Calu3 (cell line): ENCODE measurements at regions not wholly inside any gene's neighbourhood (a gene's known extent, or its start where the extent isn't known, plus 50 kb on each side); places are given as distances from the start of the nearest gene placed in this dataset.

Source experiments
- BruUV-seq: library from RNA; stranded (reverse); fragments of 400-500 nt; replicated peaks from 2 replicates; lab custom pipeline; 2021; lab: Mats Ljungman, UMichigan
- CTCF ChIA-PET: fragments of 300-600 bp; sonication (Branson Sonifier 250); formaldehyde crosslinking; loops from one replicate; lab custom pipeline; 2022; ENCODE audit warnings: antibody characterized with exemption; lab: Charles Lee
- DNase-seq: peaks from one replicate; pipeline ENCODE4 v3.0.0; 2022
- H3K27ac Mint-ChIP-seq: one replicate; pipeline ENCODE4 v1.8.0; 2022; ENCODE audit warnings: mixed read lengths; ENCODE audit not compliant: unreplicated experiment
- H3K27me3 Mint-ChIP-seq: one replicate; pipeline ENCODE4 v1.8.0; 2022; ENCODE audit warnings: mixed read lengths; ENCODE audit not compliant: unreplicated experiment
- H3K36me3 Mint-ChIP-seq: one replicate; pipeline ENCODE4 v1.8.0; 2022; ENCODE audit warnings: mild to moderate bottlenecking, moderate library complexity, mixed read lengths; ENCODE audit not compliant: insufficient read depth, unreplicated experiment
- H3K4me1 Mint-ChIP-seq: one replicate; pipeline ENCODE4 v1.8.0; 2022; ENCODE audit warnings: mild to moderate bottlenecking, low read depth, mixed read lengths; ENCODE audit not compliant: unreplicated experiment
- H3K4me3 Mint-ChIP-seq: one replicate; pipeline ENCODE4 v1.8.0; 2022; ENCODE audit warnings: mild to moderate bottlenecking, low read depth, moderate library complexity, mixed read lengths; ENCODE audit not compliant: unreplicated experiment
- H3K9me3 Mint-ChIP-seq: one replicate; pipeline ENCODE4 v1.8.0; 2022; ENCODE audit warnings: low read depth, mixed read lengths; ENCODE audit not compliant: unreplicated experiment
- intact Hi-C: fragments of 100-400 bp; cut with micrococcal nuclease; formaldehyde crosslinking; loops from one replicate; pipeline ENCODE4 v1.10.0; 2022; ENCODE audit not compliant: unreplicated experiment
- TF ChIP-seq, protein P1 (sequence below): fragments of 200-600 bp; IDR thresholded peaks from one replicate; pipeline ENCODE4 v1.8.0; 2022; ENCODE audit warnings: antibody characterized with exemption; ENCODE audit not compliant: unreplicated experiment

GRCh38 chr13:99855526-99856420, 115.8 kb downstream of the ZIC5 start:
- no peaks in the 10 kb centered on the region for H3K36me3 Mint-ChIP-seq
- H3K27ac Mint-ChIP-seq: no peak overlapping the region
- H3K4me3 Mint-ChIP-seq: no peak overlapping the region
- no peaks in the 10 kb centered on the region for H3K4me1 Mint-ChIP-seq
- no TSS peak for BruUV-seq
- CTCF ChIA-PET: no interaction called here
- intact Hi-C loops: no loop called here
- H3K9me3 Mint-ChIP-seq: no peaks in the 10 kb centered on the region
- TF ChIP-seq, protein P1, sequence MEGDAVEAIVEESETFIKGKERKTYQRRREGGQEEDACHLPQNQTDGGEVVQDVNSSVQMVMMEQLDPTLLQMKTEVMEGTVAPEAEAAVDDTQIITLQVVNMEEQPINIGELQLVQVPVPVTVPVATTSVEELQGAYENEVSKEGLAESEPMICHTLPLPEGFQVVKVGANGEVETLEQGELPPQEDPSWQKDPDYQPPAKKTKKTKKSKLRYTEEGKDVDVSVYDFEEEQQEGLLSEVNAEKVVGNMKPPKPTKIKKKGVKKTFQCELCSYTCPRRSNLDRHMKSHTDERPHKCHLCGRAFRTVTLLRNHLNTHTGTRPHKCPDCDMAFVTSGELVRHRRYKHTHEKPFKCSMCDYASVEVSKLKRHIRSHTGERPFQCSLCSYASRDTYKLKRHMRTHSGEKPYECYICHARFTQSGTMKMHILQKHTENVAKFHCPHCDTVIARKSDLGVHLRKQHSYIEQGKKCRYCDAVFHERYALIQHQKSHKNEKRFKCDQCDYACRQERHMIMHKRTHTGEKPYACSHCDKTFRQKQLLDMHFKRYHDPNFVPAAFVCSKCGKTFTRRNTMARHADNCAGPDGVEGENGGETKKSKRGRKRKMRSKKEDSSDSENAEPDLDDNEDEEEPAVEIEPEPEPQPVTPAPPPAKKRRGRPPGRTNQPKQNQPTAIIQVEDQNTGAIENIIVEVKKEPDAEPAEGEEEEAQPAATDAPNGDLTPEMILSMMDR: no peak
- no peak for DNase-seq
- H3K27me3 Mint-ChIP-seq: no peaks in the 10 kb centered on the region

GRCh38 chr13:99854366-99854765, 117.2 kb downstream of the ZIC5 start:
- Mint-ChIP-seq H3K4me3 (no peak overlapping the region), H3K27ac (no peak overlapping the region), H3K36me3 (no peaks in the 10 kb centered on the region), H3K27me3 (no peaks in the 10 kb centered on the region), H3K9me3 (no peaks in the 10 kb centered on the region), H3K4me1 (no peaks in the 10 kb centered on the region)
- intact Hi-C loops: no loop called here
- DNase-seq: no peak
- BruUV-seq: no TSS peak
- CTCF ChIA-PET: no interaction called here
- TF ChIP-seq, protein P1: no peak

DNA sequence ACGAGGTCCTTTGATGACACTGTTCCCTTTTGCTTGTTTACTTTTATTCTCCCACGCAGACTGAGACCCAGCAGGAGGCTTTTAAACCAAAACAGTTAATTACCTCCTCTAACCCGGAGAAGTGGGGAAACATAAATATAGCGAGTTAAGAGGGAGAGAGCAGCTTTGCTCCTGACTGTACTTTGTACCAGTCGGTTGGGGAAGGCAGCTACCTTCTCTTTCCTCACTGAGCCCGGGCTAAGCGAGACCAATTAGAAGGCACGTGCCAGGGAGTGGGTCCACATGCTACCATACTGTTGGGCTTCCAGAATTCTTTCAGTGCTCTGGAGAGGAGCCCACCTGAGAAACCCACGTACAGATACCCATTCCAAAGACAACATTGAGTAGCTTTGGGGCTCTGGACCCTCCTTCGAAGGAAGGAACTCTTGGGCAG, 124.2 kb downstream of the ZIC5 start:
- Mint-ChIP-seq H3K27me3 (peaks cover 13% of the 10 kb centered on the region), H3K4me3 (no peak overlapping the region), H3K9me3 (no peaks in the 10 kb centered on the region), H3K4me1 (no peaks in the 10 kb centered on the region), H3K36me3 (no peaks in the 10 kb centered on the region), H3K27ac (no peak overlapping the region)
- DNase-seq: no peak
- CTCF ChIA-PET: no interaction called here
- TF ChIP-seq, protein P1: no peak
- intact Hi-C loops: no loop called here
- no TSS peak for BruUV-seq

GRCh38 chr13:99845161-99845874, 126.2 kb downstream of the ZIC5 start:
- intact Hi-C loops: no loop called here
- Mint-ChIP-seq H3K4me3 (no peak overlapping the region), H3K27me3 (peaks cover 13% of the 10 kb centered on the region), H3K9me3 (no peaks in the 10 kb centered on the region), H3K4me1 (no peaks in the 10 kb centered on the region), H3K27ac (no peak overlapping the region), H3K36me3 (no peaks in the 10 kb centered on the region)
- no TSS peak for BruUV-seq
- DNase-seq: no peak
- CTCF ChIA-PET: no interaction called here
- TF ChIP-seq, protein P1: no peak
